Fibroblast of the conjunctiva (primary cell): ENCODE measurements at regions not wholly inside any gene's neighbourhood (a gene's known extent, or its start where the extent isn't known, plus 50 kb on each side); places are given as distances from the start of the nearest gene placed in this dataset.

Experiments used
- DNase-seq: peaks from one replicate; pipeline ENCODE4 v3.0.0-alpha.2; 2010; ENCODE audit warnings: low read depth

- DNase-seq = no peak
Measured at GRCh38 chr2:79355569-79355968, 157.3 kb upstream of the CTNNA2 start.

GRCh38 chr2:79327460-79327859 is 167.9 kb upstream of the REG3A start:
- no peak for DNase-seq

GRCh38 chr2:79320871-79321270 is 161.3 kb upstream of the REG3A start:
- DNase-seq = no peak

GRCh38 chr2:79294994-79295393 is 135.4 kb upstream of the REG3A start:
- DNase-seq = no peak

GRCh38 chr2:79292958-79293315 is 133.4 kb upstream of the REG3A start:
- no peak for DNase-seq

- no peak for DNase-seq
Measured at GRCh38 chr2:79292239-79292957, 132.8 kb upstream of the REG3A start.

GRCh38 chr2:79275863-79276262 is 116.3 kb upstream of the REG3A start:
- DNase-seq = no peak

GRCh38 chr2:79275197-79275596 is 115.6 kb upstream of the REG3A start:
- DNase-seq = no peak

- DNase-seq = no peak
Measured at GRCh38 chr2:79272616-79273015, 113.1 kb upstream of the REG3A start.

- DNase-seq = no peak
Measured at GRCh38 chr2:79271456-79271855, 111.9 kb upstream of the REG3A start.

- no peak for DNase-seq
Measured at GRCh38 chr2:79260848-79261247, 101.3 kb upstream of the REG3A start.

- DNase-seq = no peak
Measured at GRCh38 chr2:79259959-79260358, 100.4 kb upstream of the REG3A start.

GRCh38 chr2:79259296-79259695 is 99.7 kb upstream of the REG3A start:
- DNase-seq = no peak

- DNase-seq = no peak
Measured at GRCh38 chr2:79253243-79253774, 93.8 kb upstream of the REG3A start.

GRCh38 chr2:79250656-79251055 is 91.1 kb upstream of the REG3A start:
- DNase-seq = no peak

- no peak for DNase-seq
Measured at GRCh38 chr2:79248776-79249175, 89.2 kb upstream of the REG3A start.

GRCh38 chr2:79235135-79235534 is 75.6 kb upstream of the REG3A start:
- no peak for DNase-seq

GRCh38 chr2:79223539-79223938 is 64.0 kb upstream of the REG3A start:
- no peak for DNase-seq

GRCh38 chr2:79219383-79219988 is 59.9 kb upstream of the REG3A start:
- peak; percentile 6 for DNase-seq

GRCh38 chr2:79210274-79210917 is 50.8 kb upstream of the REG3A start:
- DNase-seq = no peak
